CD4-positive, CD25-positive, alpha-beta regulatory T cell (primary cell): ENCODE measurements at regions not wholly inside any gene's neighbourhood (a gene's known extent, or its start where the extent isn't known, plus 50 kb on each side); places are given as distances from the start of the nearest gene placed in this dataset.
A peak's percentile ranks its signal among the peaks of the same experiment; 100 is the strongest.

Experiments
- ATAC-seq, 2 donors: fragments of 150-1000 bp; cut with Tn5 transposase; one replicate each; pipeline ENCODE4 v1.10.0; 2021; ENCODE audit warnings: low read depth in 2 of 2, moderate number of reproducible peaks in 2 of 2, moderate library complexity in 1 of 2
- DNase-seq, 3 donors: peaks; one replicate each; pipeline versions ENCODE4 v3.0.0 to v3.0.0-alpha.2; 2012 to 2022; ENCODE audit warnings: mixed read lengths in 1 of 3
- H3K27ac ChIP-seq: one replicate; pipeline ENCODE4 v1.7.0; 2013; ENCODE audit warnings: mild to moderate bottlenecking, low read length; ENCODE audit not compliant: insufficient read depth, poor library complexity, severe bottlenecking
- H3K27me3 ChIP-seq: one replicate; pipeline ENCODE4 v1.7.0; 2013; ENCODE audit warnings: low read length; ENCODE audit not compliant: control insufficient read depth, insufficient read depth
- H3K36me3 ChIP-seq: one replicate; pipeline ENCODE4 v1.7.0; 2013; ENCODE audit warnings: mild to moderate bottlenecking, low read length, moderate library complexity; ENCODE audit not compliant: control insufficient read depth, insufficient read depth
- H3K4me1 ChIP-seq: 2 replicates; pipeline ENCODE4 v1.7.0; 2013; ENCODE audit warnings: mild to moderate bottlenecking, low read length; ENCODE audit not compliant: insufficient read depth, control insufficient read depth, poor library complexity, severe bottlenecking
- H3K4me3 ChIP-seq: one replicate; pipeline ENCODE4 v1.7.0; 2013; ENCODE audit warnings: low read depth, mild to moderate bottlenecking, low read length, moderate library complexity
- H3K9me3 ChIP-seq, 2 experiments: 1 replicate in 1 of 2; 2 replicates in 1 of 2; pipeline ENCODE4 v1.7.0; 2013; ENCODE audit warnings: low read length in 2 of 2, mild to moderate bottlenecking in 1 of 2, moderate library complexity in 1 of 2; ENCODE audit not compliant: control insufficient read depth in 2 of 2
- H3K27ac Mint-ChIP-seq, 3 donors: one replicate each; pipeline ENCODE4 v1.8.0; 2020 to 2022; ENCODE audit warnings: mild to moderate bottlenecking in 3 of 3, mixed read lengths in 3 of 3, moderate library complexity in 2 of 3
- H3K27me3 Mint-ChIP-seq: one replicate; pipeline ENCODE4 v1.8.0; 2022; ENCODE audit warnings: mild to moderate bottlenecking, mixed read lengths
- H3K36me3 Mint-ChIP-seq: one replicate; pipeline ENCODE4 v1.8.0; 2020; ENCODE audit warnings: mixed read lengths
- H3K4me1 Mint-ChIP-seq, 4 donors: one replicate each; pipeline ENCODE4 v1.8.0; 2020 to 2022; ENCODE audit warnings: mixed read lengths in 4 of 4, mild to moderate bottlenecking in 1 of 4
- H3K4me3 Mint-ChIP-seq, 4 donors: one replicate each; pipeline ENCODE4 v1.8.0; 2020 to 2022; ENCODE audit warnings: mild to moderate bottlenecking in 4 of 4, mixed read lengths in 4 of 4, moderate library complexity in 3 of 4
- H3K9me3 Mint-ChIP-seq, 7 donors: one replicate each; pipeline ENCODE4 v1.8.0; 2020 to 2022; ENCODE audit warnings: mixed read lengths in 7 of 7, mild to moderate bottlenecking in 3 of 7, moderate library complexity in 2 of 7

GRCh38 chr2:136527560-136527959 is 237.8 kb upstream of the THSD7B start:
- H3K4me1 ChIP-seq: no peaks in the 10 kb centered on the region
- no peaks in the 10 kb centered on the region for H3K36me3 Mint-ChIP-seq
- no peak overlapping the region for H3K4me3 ChIP-seq
- no peaks in the 10 kb centered on the region for H3K4me1 Mint-ChIP-seq
- ATAC-seq (no peak), DNase-seq (peak in 1 of 3 donors; percentile 26)
- H3K36me3 ChIP-seq: no peaks in the 10 kb centered on the region
- H3K27ac Mint-ChIP-seq: no peak overlapping the region
- H3K27me3 Mint-ChIP-seq: no peaks in the 10 kb centered on the region
- no peak overlapping the region for H3K4me3 Mint-ChIP-seq
- H3K9me3 ChIP-seq: no peaks in the 10 kb centered on the region
- no peak overlapping the region for H3K27ac ChIP-seq
- peaks cover 0 to 4% (median 0%) of the 10 kb centered on the region in 7 donors for H3K9me3 Mint-ChIP-seq
- H3K27me3 ChIP-seq: no peaks in the 10 kb centered on the region

GRCh38 chr2:136522724-136523123 is 242.6 kb upstream of the THSD7B start:
- Histone ChIP-seq H3K27ac (no peak overlapping the region), H3K4me1 (no peaks in the 10 kb centered on the region), H3K27me3 (no peaks in the 10 kb centered on the region), H3K36me3 (no peaks in the 10 kb centered on the region), H3K9me3 (no peaks in the 10 kb centered on the region), H3K4me3 (no peak overlapping the region)
- no peaks in the 10 kb centered on the region for H3K36me3 Mint-ChIP-seq
- DNase-seq (no peak), ATAC-seq (no peak)
- H3K27ac Mint-ChIP-seq: no peak overlapping the region
- no peaks in the 10 kb centered on the region for H3K4me1 Mint-ChIP-seq
- no peaks in the 10 kb centered on the region for H3K9me3 Mint-ChIP-seq
- no peak overlapping the region for H3K4me3 Mint-ChIP-seq
- peaks cover 2% of the 10 kb centered on the region for H3K27me3 Mint-ChIP-seq

- DNase-seq (no peak), ATAC-seq (no peak)
- no peaks in the 10 kb centered on the region for H3K36me3 ChIP-seq
- no peak overlapping the region for H3K27ac Mint-ChIP-seq
- H3K27me3 ChIP-seq: peaks cover 5% of the 10 kb centered on the region
- peaks cover 0 to 3% (median 0%) of the 10 kb centered on the region in 7 donors for H3K9me3 Mint-ChIP-seq
- H3K9me3 ChIP-seq: no peaks in the 10 kb centered on the region
- H3K4me1 Mint-ChIP-seq: no peaks in the 10 kb centered on the region
- peaks cover 13% of the 10 kb centered on the region for H3K27me3 Mint-ChIP-seq
- H3K4me3 ChIP-seq: no peak overlapping the region
- H3K36me3 Mint-ChIP-seq: no peaks in the 10 kb centered on the region
- no peak overlapping the region for H3K27ac ChIP-seq
- H3K4me3 Mint-ChIP-seq: no peak overlapping the region
- H3K4me1 ChIP-seq: no peaks in the 10 kb centered on the region
Measured at GRCh38 chr2:136517716-136518115, 247.6 kb upstream of the THSD7B start.

GRCh38 chr2:136510244-136510643 is 255.1 kb upstream of the THSD7B start:
- no peaks in the 10 kb centered on the region for H3K4me1 ChIP-seq
- peaks cover 18% of the 10 kb centered on the region for H3K27me3 Mint-ChIP-seq

GRCh38 chr2:136505462-136505861 is 259.9 kb upstream of the THSD7B start:
- Mint-ChIP-seq H3K9me3 (peaks cover 0 to 3% (median 0%) of the 10 kb centered on the region in 7 donors), H3K4me3 (no peak overlapping the region), H3K27me3 (peaks cover 8% of the 10 kb centered on the region), H3K36me3 (no peaks in the 10 kb centered on the region), H3K27ac (no peak overlapping the region), H3K4me1 (no peaks in the 10 kb centered on the region)
- Histone ChIP-seq H3K27me3 (peaks cover 6% of the 10 kb centered on the region), H3K9me3 (no peaks in the 10 kb centered on the region), H3K36me3 (no peaks in the 10 kb centered on the region), H3K4me3 (no peak overlapping the region), H3K27ac (no peak overlapping the region), H3K4me1 (no peaks in the 10 kb centered on the region)
- no peak for ATAC-seq
- DNase-seq: no peak

More at GRCh38 chr2:136510244-136510643, 255.1 kb upstream of the THSD7B start:
- H3K36me3 ChIP-seq: no peaks in the 10 kb centered on the region
- Mint-ChIP-seq H3K4me3 (no peak overlapping the region), H3K27ac (no peak overlapping the region), H3K36me3 (no peaks in the 10 kb centered on the region), H3K9me3 (peaks cover 0 to 5% (median 0%) of the 10 kb centered on the region in 7 donors), H3K4me1 (no peaks in the 10 kb centered on the region)
- no peaks in the 10 kb centered on the region for H3K9me3 ChIP-seq
- no peak overlapping the region for H3K4me3 ChIP-seq
- no peak for DNase-seq
- ATAC-seq: no peak
- H3K27me3 ChIP-seq: peaks cover 5% of the 10 kb centered on the region
- no peak overlapping the region for H3K27ac ChIP-seq

GRCh38 chr2:136502660-136503059 is 262.7 kb upstream of the THSD7B start:
- Mint-ChIP-seq H3K27ac (no peak overlapping the region), H3K9me3 (peaks cover 0 to 2% (median 0%) of the 10 kb centered on the region in 7 donors), H3K36me3 (no peaks in the 10 kb centered on the region), H3K4me3 (no peak overlapping the region), H3K27me3 (peaks cover 4% of the 10 kb centered on the region), H3K4me1 (no peaks in the 10 kb centered on the region)
- H3K9me3 ChIP-seq: no peaks in the 10 kb centered on the region
- H3K27ac ChIP-seq: no peak overlapping the region
- no peak overlapping the region for H3K4me3 ChIP-seq
- H3K27me3 ChIP-seq: peaks cover 6% of the 10 kb centered on the region
- DNase-seq (no peak), ATAC-seq (no peak)
- H3K36me3 ChIP-seq: no peaks in the 10 kb centered on the region
- H3K4me1 ChIP-seq: no peaks in the 10 kb centered on the region

GRCh38 chr2:136497709-136498108 is 267.6 kb upstream of the THSD7B start:
- peaks cover 8% of the 10 kb centered on the region for H3K27me3 Mint-ChIP-seq
- DNase-seq (no peak), ATAC-seq (no peak)
- Histone ChIP-seq H3K4me1 (no peaks in the 10 kb centered on the region), H3K27me3 (peaks cover 4% of the 10 kb centered on the region), H3K27ac (no peak overlapping the region), H3K4me3 (no peak overlapping the region), H3K36me3 (no peaks in the 10 kb centered on the region), H3K9me3 (no peaks in the 10 kb centered on the region)
- peaks cover 0 to 6% (median 2%) of the 10 kb centered on the region in 7 donors for H3K9me3 Mint-ChIP-seq
- H3K27ac Mint-ChIP-seq: no peak overlapping the region
- no peak overlapping the region for H3K4me3 Mint-ChIP-seq
- H3K36me3 Mint-ChIP-seq: no peaks in the 10 kb centered on the region
- H3K4me1 Mint-ChIP-seq: no peaks in the 10 kb centered on the region

GRCh38 chr2:136496966-136497365 is 268.4 kb upstream of the THSD7B start:
- Histone ChIP-seq H3K36me3 (no peaks in the 10 kb centered on the region), H3K27me3 (peaks cover 4% of the 10 kb centered on the region), H3K4me3 (no peak overlapping the region), H3K9me3 (no peaks in the 10 kb centered on the region), H3K4me1 (no peaks in the 10 kb centered on the region), H3K27ac (no peak overlapping the region)
- ATAC-seq (no peak), DNase-seq (no peak)
- peaks cover 0 to 8% (median 2%) of the 10 kb centered on the region in 7 donors for H3K9me3 Mint-ChIP-seq
- H3K27me3 Mint-ChIP-seq: peaks cover 11% of the 10 kb centered on the region
- H3K27ac Mint-ChIP-seq: no peak overlapping the region
- H3K36me3 Mint-ChIP-seq: no peaks in the 10 kb centered on the region
- no peak overlapping the region for H3K4me3 Mint-ChIP-seq
- no peaks in the 10 kb centered on the region for H3K4me1 Mint-ChIP-seq
